Psoas muscle (tissue), 7 donors: ENCODE measurements at regions not wholly inside any gene's neighbourhood (a gene's known extent, or its start where the extent isn't known, plus 50 kb on each side); places are given as distances from the start of the nearest gene placed in this dataset.

Experiments used
- ATAC-seq, 4 donors: fragments of 200-7000 bp; cut with Tn5 transposase; one replicate each; pipeline ENCODE4 v1.9.1; 2020; ENCODE audit warnings: moderate library complexity in 3 of 4, mild to moderate bottlenecking in 2 of 4
- DNase-seq, 2 donors: peaks; one replicate each; pipeline ENCODE4 v3.0.0-alpha.2; 2020
- H3K27ac ChIP-seq: fragments of 200-600 bp; one replicate; pipeline ENCODE4 v1.8.0; 2022
- H3K27me3 ChIP-seq, 3 donors: fragments of 200-600 bp in 1 of 3; one replicate each; pipeline versions ENCODE4 v1.6.1 to v1.8.0; 2013 to 2022; ENCODE audit warnings: low read length in 2 of 3, mild to moderate bottlenecking in 2 of 3, moderate library complexity in 1 of 3; ENCODE audit not compliant: insufficient read depth in 3 of 3
- H3K36me3 ChIP-seq, 2 donors: fragments of 200-600 bp in 1 of 2; one replicate each; pipeline versions ENCODE4 v1.6.1 to v1.8.0; 2013 to 2022; ENCODE audit warnings: low read depth in 1 of 2, mild to moderate bottlenecking in 1 of 2, moderate library complexity in 1 of 2; ENCODE audit not compliant: insufficient read depth in 1 of 2
- H3K4me1 ChIP-seq: fragments of 200-600 bp; one replicate; pipeline ENCODE4 v1.8.0; 2022
- H3K4me3 ChIP-seq: fragments of 200-600 bp; one replicate; pipeline ENCODE4 v1.8.0; 2022; ENCODE audit warnings: mild to moderate bottlenecking
- H3K9me3 ChIP-seq: fragments of 200-600 bp; one replicate; pipeline ENCODE4 v1.8.0; 2022
- CTCF ChIP-seq: fragments of 200-600 bp; IDR thresholded peaks from one replicate; pipeline ENCODE4 v1.8.0; 2022; ENCODE audit warnings: antibody characterized with exemption
- WGBS, 3 donors: extraction: QIAGEN DNeasy Blood & Tissue Kit; methylation state at CpG; one replicate each; pipeline versions ENCODE4 v1.1.6 to v1.1.7; 2013; 5-methylcytosine and 5-hydroxymethylcytosine counted together
- intact Hi-C, 2 donors: fragments of 100-400 bp; cut with DNase I; formaldehyde crosslinking; loops; one replicate each; pipeline versions ENCODE4 v1.11.0 to v1.14.2; 2022
- donor health status: healthy with polysubstance abuse.
- donor health status: DM: no; HTN: no; CAD: no; lungs with moderate emphysema.
- donor health status: Bipolar disorder and iron deficiency.
- donor health status: healthy.
- donor health status: DM: yes; HTN: yes; CAD: no.
- donor health status: DM: no; HTN: no; CAD: no.
- donor health status: DM: yes; HTN: yes; CAD: no.

DNA sequence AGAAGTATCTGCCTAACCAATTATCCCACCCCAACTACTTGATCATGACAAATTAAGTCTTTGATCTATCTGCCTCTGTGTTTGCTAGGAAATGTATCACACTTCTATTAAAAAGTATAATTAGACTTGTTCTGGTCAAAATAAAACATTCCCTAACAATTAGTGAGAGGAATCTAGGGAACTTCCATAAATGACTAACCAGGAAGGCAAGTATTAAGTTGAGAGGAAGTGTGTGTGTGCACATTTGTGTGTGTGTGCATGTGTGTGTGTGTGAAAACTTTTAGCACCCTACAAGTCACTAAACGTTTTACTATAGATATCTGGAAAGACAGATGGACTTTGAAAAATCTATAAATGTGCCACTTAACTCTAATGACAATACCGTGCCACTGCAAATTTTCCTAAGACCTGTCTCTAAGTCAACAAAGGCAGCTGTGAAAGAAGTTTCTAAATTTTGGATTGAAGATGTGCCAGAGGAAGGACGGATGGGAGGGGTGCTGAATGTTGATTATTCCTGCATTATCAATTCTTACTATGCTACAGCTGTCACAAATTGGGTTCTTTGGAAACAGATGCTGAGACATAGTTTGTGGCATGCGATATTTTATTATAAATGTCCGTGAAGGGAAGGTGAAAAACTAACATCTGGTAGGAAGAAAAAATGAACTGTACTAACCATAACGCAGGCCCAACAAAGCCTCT, 567.1 kb downstream of the PTPRC start:
- WGBS, 3 donors: 24 to 37% (median 31%) methylated on average over 6 of the region's 6 CpGs
- no peaks in the 10 kb centered on the region for H3K4me1 ChIP-seq
- intact Hi-C loops: no loop called here
- TF ChIP-seq CTCF: no peak
- no peaks in the 10 kb centered on the region for H3K36me3 ChIP-seq
- ATAC-seq: no peak
- no peaks in the 10 kb centered on the region for H3K27me3 ChIP-seq
- H3K27ac ChIP-seq: no peak overlapping the region
- DNase-seq: no peak
- H3K4me3 ChIP-seq: no peak overlapping the region
- H3K9me3 ChIP-seq: no peaks in the 10 kb centered on the region

DNA sequence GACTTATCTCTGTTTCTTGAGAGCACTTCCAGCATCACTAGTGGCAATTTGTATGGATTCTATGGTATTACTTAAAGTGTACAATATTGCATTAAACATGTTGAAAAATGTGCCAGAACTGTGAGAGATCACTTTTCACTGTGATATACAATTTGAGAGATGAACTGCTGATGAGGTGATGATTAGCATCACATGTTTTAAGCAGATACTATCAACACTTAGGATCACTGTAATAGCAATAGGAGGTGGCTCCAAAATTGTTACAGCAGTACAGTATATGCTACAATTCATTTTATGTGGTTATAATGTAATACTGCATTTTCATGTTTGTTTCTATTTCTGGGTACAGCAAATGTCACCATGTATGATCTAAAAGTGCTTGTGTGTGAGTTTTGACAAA, 570.0 kb downstream of the PTPRC start:
- TF ChIP-seq CTCF: no peak
- H3K36me3 ChIP-seq: no peaks in the 10 kb centered on the region
- ATAC-seq (no peak), DNase-seq (no peak)
- H3K4me1 ChIP-seq: no peaks in the 10 kb centered on the region
- H3K4me3 ChIP-seq: no peak overlapping the region
- H3K27me3 ChIP-seq: no peaks in the 10 kb centered on the region
- intact Hi-C loops: no loop called here
- no peak overlapping the region for H3K27ac ChIP-seq
- H3K9me3 ChIP-seq: no peaks in the 10 kb centered on the region

- intact Hi-C loops: no loop called here
- Histone ChIP-seq H3K27me3 (no peaks in the 10 kb centered on the region), H3K9me3 (no peaks in the 10 kb centered on the region), H3K27ac (no peak overlapping the region), H3K4me1 (no peaks in the 10 kb centered on the region), H3K4me3 (no peak overlapping the region), H3K36me3 (no peaks in the 10 kb centered on the region)
- TF ChIP-seq CTCF: no peak
- DNase-seq (no peak), ATAC-seq (no peak)
- 80 to 92% (median 88%) methylated on average over 2 of the region's 2 CpGs for WGBS, 3 donors
Measured at GRCh38 chr1:199218065-199218464, 579.2 kb downstream of the PTPRC start.

- DNase-seq (no peak), ATAC-seq (no peak)
- Histone ChIP-seq H3K27me3 (no peaks in the 10 kb centered on the region), H3K4me1 (no peaks in the 10 kb centered on the region), H3K36me3 (no peaks in the 10 kb centered on the region), H3K4me3 (no peak overlapping the region), H3K9me3 (no peaks in the 10 kb centered on the region), H3K27ac (no peak overlapping the region)
- no peak for TF ChIP-seq CTCF
- WGBS, 3 donors: 41 to 76% (median 63%) methylated on average over 2 of the region's 2 CpGs
- intact Hi-C loops: no loop called here
Measured at GRCh38 chr1:199218533-199218932, 579.7 kb downstream of the PTPRC start.

- no peak for TF ChIP-seq CTCF
Measured at GRCh38 chr1:199220031-199220430, 581.2 kb downstream of the PTPRC start.

More at GRCh38 chr1:199220031-199220430, 581.2 kb downstream of the PTPRC start:
- WGBS, 3 donors: 76 to 88% (median 83%) methylated on average over 2 of the region's 2 CpGs
- no peaks in the 10 kb centered on the region for H3K36me3 ChIP-seq
- no peaks in the 10 kb centered on the region for H3K4me1 ChIP-seq
- no peaks in the 10 kb centered on the region for H3K9me3 ChIP-seq
- no peak for DNase-seq
- no peak overlapping the region for H3K27ac ChIP-seq
- H3K4me3 ChIP-seq: no peak overlapping the region
- no peaks in the 10 kb centered on the region for H3K27me3 ChIP-seq
- ATAC-seq: no peak
- intact Hi-C loops: no loop called here
